ENCODE measurements at regions not wholly inside any gene's neighbourhood (a gene's known extent, or its start where the extent isn't known, plus 50 kb on each side); places are given as distances from the start of the nearest gene placed in this dataset.

DNA sequence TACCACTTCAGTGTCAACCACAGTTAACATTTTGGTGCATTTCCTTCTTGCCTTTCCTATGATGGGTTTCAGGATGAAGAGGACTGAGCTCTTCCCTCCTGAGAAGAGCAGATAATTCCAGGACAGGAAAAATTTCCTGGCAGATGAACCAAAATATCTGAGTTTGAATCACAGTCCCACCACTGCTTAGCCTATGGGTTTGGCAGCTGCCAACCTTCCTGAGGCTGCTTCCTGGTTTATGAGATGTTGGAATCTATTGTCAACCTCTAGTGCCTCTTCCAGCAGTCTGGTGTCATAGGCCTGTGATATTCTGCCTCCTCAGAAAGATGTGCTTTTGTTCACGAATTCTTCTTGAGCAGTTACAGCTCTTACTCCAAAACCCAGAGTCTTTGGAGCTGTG, 197.4 kb upstream of the FRMD6 start:
- H3K4me3 Mint-ChIP-seq (ENCODE audit: unreplicated experiment) = no peak overlapping the region
- DNase-seq (ENCODE audit: extremely low spot score, unreplicated experiment) = no peak
- no peaks in the 10 kb centered on the region for H3K27me3 Mint-ChIP-seq (ENCODE audit: unreplicated experiment)
- H3K9me3 Mint-ChIP-seq (ENCODE audit: unreplicated experiment) = peaks cover 13% of the 10 kb centered on the region
- peaks cover 19% of the 10 kb centered on the region for H3K4me1 Mint-ChIP-seq (ENCODE audit: unreplicated experiment)
- no peak overlapping the region for H3K27ac Mint-ChIP-seq (ENCODE audit: unreplicated experiment)
- TF ChIP-seq, protein P1, sequence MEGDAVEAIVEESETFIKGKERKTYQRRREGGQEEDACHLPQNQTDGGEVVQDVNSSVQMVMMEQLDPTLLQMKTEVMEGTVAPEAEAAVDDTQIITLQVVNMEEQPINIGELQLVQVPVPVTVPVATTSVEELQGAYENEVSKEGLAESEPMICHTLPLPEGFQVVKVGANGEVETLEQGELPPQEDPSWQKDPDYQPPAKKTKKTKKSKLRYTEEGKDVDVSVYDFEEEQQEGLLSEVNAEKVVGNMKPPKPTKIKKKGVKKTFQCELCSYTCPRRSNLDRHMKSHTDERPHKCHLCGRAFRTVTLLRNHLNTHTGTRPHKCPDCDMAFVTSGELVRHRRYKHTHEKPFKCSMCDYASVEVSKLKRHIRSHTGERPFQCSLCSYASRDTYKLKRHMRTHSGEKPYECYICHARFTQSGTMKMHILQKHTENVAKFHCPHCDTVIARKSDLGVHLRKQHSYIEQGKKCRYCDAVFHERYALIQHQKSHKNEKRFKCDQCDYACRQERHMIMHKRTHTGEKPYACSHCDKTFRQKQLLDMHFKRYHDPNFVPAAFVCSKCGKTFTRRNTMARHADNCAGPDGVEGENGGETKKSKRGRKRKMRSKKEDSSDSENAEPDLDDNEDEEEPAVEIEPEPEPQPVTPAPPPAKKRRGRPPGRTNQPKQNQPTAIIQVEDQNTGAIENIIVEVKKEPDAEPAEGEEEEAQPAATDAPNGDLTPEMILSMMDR (IDR thresholded peaks at IDR 0.05) = no peak
- H3K36me3 Mint-ChIP-seq (ENCODE audit: unreplicated experiment) = no peaks in the 10 kb centered on the region

DNA sequence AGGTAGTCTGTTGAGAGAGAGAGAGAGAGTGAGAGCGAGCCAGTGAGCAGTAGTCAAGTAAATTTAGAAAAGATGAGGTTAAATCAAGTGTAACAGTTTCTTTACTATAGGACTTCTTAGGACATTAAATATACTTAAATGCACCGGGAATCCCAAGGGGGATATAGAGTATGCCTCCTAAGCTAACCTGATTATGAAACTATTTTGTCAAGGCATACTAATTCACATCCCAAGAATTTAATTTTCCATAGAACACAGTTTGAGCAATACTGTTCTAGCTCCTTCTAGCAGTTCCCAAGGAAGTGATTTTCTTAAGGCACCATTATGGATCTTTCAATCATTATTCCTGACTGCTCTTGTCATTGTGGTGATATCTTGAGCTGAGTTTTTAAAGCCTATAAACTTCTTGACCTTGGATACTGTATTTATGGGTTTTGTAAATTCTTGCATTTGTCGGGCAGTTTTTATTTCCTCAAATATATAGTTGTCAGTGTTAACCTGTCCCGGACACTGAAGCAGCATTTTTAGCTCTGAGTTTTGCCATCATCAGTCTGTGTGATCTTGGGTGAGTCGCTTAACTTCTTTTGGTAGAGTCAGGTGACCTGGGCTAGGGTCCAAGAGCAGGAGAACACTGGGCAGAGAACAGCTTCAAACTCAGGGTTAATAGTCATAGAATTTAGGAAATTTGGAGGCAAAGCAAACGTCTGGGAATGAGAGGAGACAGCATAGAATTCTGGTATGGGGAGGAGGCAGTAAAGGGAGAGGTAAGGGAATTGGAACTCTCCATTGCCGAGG, 196.5 kb upstream of the FRMD6 start:
- no peaks in the 10 kb centered on the region for H3K36me3 Mint-ChIP-seq (ENCODE audit: unreplicated experiment)
- H3K4me3 Mint-ChIP-seq (ENCODE audit: unreplicated experiment) = no peak overlapping the region
- no peaks in the 10 kb centered on the region for H3K27me3 Mint-ChIP-seq (ENCODE audit: unreplicated experiment)
- TF ChIP-seq, protein P1 (IDR thresholded peaks at IDR 0.05) = no peak
- DNase-seq (ENCODE audit: extremely low spot score, unreplicated experiment) = no peak
- peaks cover 20% of the 10 kb centered on the region for H3K4me1 Mint-ChIP-seq (ENCODE audit: unreplicated experiment)
- peaks cover 13% of the 10 kb centered on the region for H3K9me3 Mint-ChIP-seq (ENCODE audit: unreplicated experiment)
- H3K27ac Mint-ChIP-seq (ENCODE audit: unreplicated experiment) = no peak overlapping the region

DNA sequence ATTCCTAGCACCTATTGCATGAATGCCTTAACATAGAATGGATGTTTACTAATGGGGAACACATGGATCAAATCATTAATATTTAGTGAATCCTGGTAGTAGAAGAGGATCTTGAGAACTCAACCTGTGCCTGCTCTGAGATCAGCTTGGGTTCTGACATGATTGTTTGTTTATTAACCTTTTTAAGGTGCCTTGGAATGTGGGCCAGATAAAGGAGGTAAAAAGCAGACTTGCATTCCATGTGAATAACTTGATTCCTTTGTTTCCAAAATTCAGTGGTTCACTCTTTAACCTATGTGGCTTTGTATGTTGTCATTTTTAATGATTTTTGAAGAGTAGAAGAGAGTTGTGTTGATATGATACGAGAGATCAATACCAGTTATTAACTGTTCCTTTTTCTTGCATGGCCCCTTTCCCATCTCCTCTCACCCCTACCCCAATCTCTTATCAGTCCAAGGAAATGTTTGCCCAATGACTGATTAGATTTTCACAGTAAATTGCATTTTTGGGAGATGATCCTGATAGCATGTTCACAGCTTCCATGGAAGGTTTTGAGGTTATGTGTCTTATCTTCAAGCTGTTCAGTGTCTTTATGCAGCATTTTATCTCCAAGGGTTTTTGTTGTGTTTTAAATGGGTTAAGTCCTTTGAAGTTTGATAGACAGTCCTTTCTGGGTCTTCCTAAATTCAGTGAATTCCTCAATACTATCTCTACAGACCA, 193.7 kb upstream of the FRMD6 start:
- Mint-ChIP-seq H3K4me3 (ENCODE audit: unreplicated experiment) (no peak overlapping the region), H3K4me1 (ENCODE audit: unreplicated experiment) (peaks cover 21% of the 10 kb centered on the region), H3K9me3 (ENCODE audit: unreplicated experiment) (peaks cover 13% of the 10 kb centered on the region), H3K36me3 (ENCODE audit: unreplicated experiment) (no peaks in the 10 kb centered on the region), H3K27me3 (ENCODE audit: unreplicated experiment) (no peaks in the 10 kb centered on the region), H3K27ac (ENCODE audit: unreplicated experiment) (no peak overlapping the region)
- TF ChIP-seq, protein P1 (IDR thresholded peaks at IDR 0.05) = no peak
- no peak for DNase-seq (ENCODE audit: extremely low spot score, unreplicated experiment)

DNA sequence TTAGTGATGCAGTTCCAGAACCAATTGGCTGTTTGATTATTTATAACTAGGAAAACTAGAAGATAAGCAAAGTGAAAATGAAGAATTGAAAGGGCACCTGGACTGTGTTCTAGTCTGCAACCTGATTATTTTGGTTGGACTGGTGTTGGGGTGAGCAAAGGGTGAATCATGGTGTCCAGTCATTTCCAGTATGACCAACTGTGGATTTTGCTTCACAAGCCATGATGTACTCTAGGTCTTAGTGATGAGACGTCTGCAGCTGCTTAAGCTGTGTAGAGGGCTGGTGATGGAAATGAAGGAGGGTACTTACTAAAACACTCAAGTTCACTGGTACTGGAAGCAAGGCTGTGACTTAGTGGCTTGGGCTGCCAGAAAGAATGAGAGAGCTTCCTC, 193.2 kb upstream of the FRMD6 start:
- DNase-seq (ENCODE audit: extremely low spot score, unreplicated experiment) = no peak
- H3K27me3 Mint-ChIP-seq (ENCODE audit: unreplicated experiment) = no peaks in the 10 kb centered on the region
- TF ChIP-seq, protein P1 (IDR thresholded peaks at IDR 0.05) = no peak
- no peak overlapping the region for H3K27ac Mint-ChIP-seq (ENCODE audit: unreplicated experiment)
- H3K9me3 Mint-ChIP-seq (ENCODE audit: unreplicated experiment) = peaks cover 13% of the 10 kb centered on the region
- no peak overlapping the region for H3K4me3 Mint-ChIP-seq (ENCODE audit: unreplicated experiment)
- H3K36me3 Mint-ChIP-seq (ENCODE audit: unreplicated experiment) = no peaks in the 10 kb centered on the region
- H3K4me1 Mint-ChIP-seq (ENCODE audit: unreplicated experiment) = peaks cover 21% of the 10 kb centered on the region

DNA sequence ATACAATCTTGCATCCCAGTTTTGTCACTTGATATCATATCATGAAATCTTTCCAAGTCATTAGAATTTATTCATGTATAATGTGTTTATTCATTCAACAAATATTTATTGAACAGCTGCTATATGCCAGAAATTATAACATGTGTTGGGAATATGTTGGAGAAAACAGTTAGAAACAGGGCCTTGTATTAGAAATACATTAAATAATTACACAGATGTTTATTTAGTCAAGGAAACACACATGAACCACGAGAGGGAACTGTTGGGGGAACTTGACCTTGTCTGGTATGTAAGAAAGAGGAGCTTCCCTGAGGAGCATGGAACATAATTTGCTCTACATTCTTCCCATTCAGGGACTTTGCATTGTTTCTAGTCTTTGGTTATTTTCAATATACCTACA, 191.7 kb upstream of the FRMD6 start:
- Mint-ChIP-seq H3K4me1 (ENCODE audit: unreplicated experiment) (peaks cover 13% of the 10 kb centered on the region), H3K27me3 (ENCODE audit: unreplicated experiment) (no peaks in the 10 kb centered on the region), H3K4me3 (ENCODE audit: unreplicated experiment) (no peak overlapping the region), H3K36me3 (ENCODE audit: unreplicated experiment) (no peaks in the 10 kb centered on the region), H3K9me3 (ENCODE audit: unreplicated experiment) (peaks cover 13% of the 10 kb centered on the region), H3K27ac (ENCODE audit: unreplicated experiment) (no peak overlapping the region)
- DNase-seq (ENCODE audit: extremely low spot score, unreplicated experiment) = no peak
- TF ChIP-seq, protein P1 (IDR thresholded peaks at IDR 0.05) = no peak

Data from osteocyte (in vitro differentiated cells).